Erythroblast (primary cell): ENCODE measurements at regions not wholly inside any gene's neighbourhood (a gene's known extent, or its start where the extent isn't known, plus 50 kb on each side); places are given as distances from the start of the nearest gene placed in this dataset.

Source experiments
- GATA1 ChIP-seq: IDR thresholded peaks from 2 replicates; pipeline ENCODE4 v1.6.1; 2011; ENCODE audit warnings: low read depth, mild to moderate bottlenecking, control low read depth, low read length, moderate library complexity
- POLR2A ChIP-seq: IDR thresholded peaks from 2 replicates; pipeline ENCODE4 v1.6.1; 2011; ENCODE audit warnings: mild to moderate bottlenecking, low read length

GRCh38 chr7:145030754-145031153 is 194.9 kb upstream of the TPK1 start:
- no peak for TF ChIP-seq POLR2A
- no peak for TF ChIP-seq GATA1
